ENCODE measurements at regions not wholly inside any gene's neighbourhood (a gene's known extent, or its start where the extent isn't known, plus 50 kb on each side); places are given as distances from the start of the nearest gene placed in this dataset.
"Not testable (repeated sequence)": the region's sequence is repeated elsewhere in the genome, so short reads cannot be mapped to it uniquely, and the experiment has no call there.

- DNase-seq (ENCODE audit: low spot score) = no peak
These were observed 1982.4 kb downstream of the EFNA5 start for GRCh38 chr5:105688227-105688792.

GRCh38 chr5:105687493-105687892, 1983.2 kb downstream of the EFNA5 start:
- DNase-seq (ENCODE audit: low spot score) = no peak

- no peak for DNase-seq (ENCODE audit: low spot score)
These were observed 1984.9 kb downstream of the EFNA5 start for GRCh38 chr5:105685884-105686283.

DNA sequence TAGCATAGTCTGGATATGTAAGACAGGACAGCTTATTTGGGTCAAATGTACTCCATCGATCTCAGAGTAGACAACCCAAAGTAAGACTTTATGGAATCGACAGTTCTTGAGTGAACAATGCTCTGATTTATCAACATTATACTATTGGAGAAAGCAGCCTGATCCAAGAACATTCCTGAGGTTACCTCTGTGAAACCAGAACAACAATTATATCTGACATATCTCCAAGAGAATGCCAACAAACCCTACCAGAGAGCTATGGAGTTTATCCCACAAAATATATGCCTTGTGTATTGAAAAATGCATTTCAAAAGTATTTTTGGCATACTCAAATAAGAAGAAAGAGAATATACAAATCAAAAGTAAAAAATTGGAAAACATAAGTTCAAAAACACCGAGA, 1985.9 kb downstream of the EFNA5 start:
- DNase-seq (ENCODE audit: low spot score) = no peak

- DNase-seq (ENCODE audit: low spot score) = no peak
These were observed 1989.8 kb downstream of the EFNA5 start for GRCh38 chr5:105680858-105681475.

GRCh38 chr5:105677291-105677690, 1993.4 kb downstream of the EFNA5 start:
- no peak for DNase-seq (ENCODE audit: low spot score)

DNA sequence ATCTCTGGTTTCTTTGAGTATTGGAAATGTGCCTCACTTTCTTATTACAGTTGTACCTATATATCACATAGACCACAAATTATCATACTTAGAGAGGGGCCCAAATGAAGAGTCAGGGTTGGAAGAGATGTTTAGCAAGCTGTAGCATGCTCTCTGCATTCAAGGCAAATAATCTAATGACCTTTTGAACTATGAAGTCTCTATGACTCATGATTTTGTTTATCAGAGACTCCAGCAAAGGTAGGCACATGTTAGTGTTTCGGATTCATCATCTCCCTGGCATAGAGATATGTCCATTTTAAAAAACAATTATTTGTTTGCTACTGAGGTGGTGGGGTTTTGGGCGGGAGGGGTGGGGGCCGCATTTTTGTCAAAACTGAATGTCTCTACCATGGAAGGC, 2000.1 kb downstream of the EFNA5 start:
- no peak for DNase-seq (ENCODE audit: low spot score)

DNA sequence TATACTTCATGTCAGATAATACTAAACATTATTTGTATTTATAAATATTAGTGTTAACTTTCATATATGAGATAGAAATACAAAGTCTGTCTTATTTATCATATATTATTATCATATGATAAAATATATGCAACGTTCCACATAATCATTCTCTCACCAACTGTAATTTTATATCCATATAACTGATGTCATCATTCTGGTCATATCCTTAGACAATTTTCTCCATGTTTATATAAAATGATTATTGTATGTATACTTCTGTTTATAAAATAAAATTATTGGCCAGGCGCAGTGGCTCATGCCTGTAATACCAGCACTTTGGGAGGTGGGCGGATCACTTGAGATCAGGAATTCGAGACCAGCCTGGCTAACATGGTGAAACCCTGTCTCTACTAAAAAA, 2007.1 kb downstream of the EFNA5 start:
- DNase-seq (ENCODE audit: low spot score) = no peak

GRCh38 chr5:105659396-105659795, 2011.3 kb downstream of the EFNA5 start:
- DNase-seq (ENCODE audit: low spot score) = no peak

GRCh38 chr5:105640328-105640727, 2030.4 kb downstream of the EFNA5 start:
- DNase-seq (ENCODE audit: low spot score) = no peak

GRCh38 chr5:105639511-105639910, 2031.2 kb downstream of the EFNA5 start:
- DNase-seq (ENCODE audit: low spot score) = no peak

- DNase-seq (ENCODE audit: low spot score) = no peak
These were observed 2031.7 kb downstream of the EFNA5 start for GRCh38 chr5:105639068-105639467.

DNA sequence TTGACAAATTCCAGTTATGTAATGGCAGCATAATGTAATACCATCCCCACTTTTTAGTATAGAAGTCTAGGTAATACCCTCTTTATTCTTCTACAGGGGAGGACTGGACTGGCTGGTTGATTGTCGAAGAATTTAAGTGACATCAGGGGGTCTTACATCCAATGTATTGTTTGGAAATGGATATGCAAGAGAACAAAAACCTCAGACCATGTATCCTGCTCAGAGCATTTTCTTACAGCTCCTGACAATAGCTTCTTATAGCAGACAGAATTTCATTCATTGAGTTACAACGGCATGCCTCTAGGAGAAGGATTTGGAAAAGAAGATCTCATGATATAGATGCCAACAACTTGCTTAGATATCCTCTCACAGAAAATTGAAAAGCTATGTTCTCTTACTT, 2032.3 kb downstream of the EFNA5 start:
- DNase-seq (ENCODE audit: low spot score) = no peak

DNA sequence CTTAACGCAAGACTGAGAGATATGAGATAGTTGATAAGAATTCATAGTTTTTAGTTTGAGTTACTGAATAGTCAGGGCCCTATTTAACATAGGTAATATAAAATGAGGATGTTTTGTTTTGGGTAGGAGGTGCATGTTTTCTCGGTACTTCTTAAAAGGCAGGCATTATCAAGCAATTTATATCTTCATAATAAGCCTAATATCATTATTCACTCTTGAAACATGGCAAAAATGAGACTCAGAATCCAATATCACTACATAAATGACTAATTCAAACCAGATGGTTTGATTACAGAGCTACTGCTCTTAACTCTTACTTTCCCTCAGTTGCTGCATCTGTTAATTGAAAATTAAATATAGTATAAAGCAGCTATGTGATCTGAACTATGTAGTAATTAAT, 2038.7 kb downstream of the EFNA5 start:
- no peak for DNase-seq (ENCODE audit: low spot score)

DNA sequence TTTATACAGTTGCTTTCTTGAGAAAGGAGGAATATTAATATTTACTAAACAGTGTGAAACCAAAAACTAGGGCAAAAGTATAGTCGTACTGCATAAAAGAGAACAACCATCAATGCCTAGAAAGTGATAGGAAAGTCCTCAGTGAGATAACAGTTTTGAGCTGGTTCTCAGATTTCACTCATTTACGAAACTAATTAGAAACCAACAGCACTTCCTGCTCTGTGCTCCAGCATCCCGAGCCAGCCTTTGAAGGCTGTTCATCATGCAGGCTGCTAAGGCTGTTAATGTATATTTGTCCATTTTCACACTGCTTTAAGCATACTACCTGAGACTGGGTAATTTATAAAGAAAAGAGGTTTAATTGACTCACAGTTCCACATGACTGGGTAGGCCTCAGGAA, 2039.9 kb downstream of the EFNA5 start:
- no peak for DNase-seq (ENCODE audit: low spot score)

- no peak for DNase-seq (ENCODE audit: low spot score)
These were observed 2051.0 kb downstream of the EFNA5 start for GRCh38 chr5:105619725-105620124.

GRCh38 chr5:105617436-105618215, 2053.1 kb downstream of the EFNA5 start:
- no peak for DNase-seq (ENCODE audit: low spot score)

GRCh38 chr5:105616599-105616998, 2054.0 kb upstream of the NUDT12 start:
- no peak for DNase-seq (ENCODE audit: low spot score)

DNA sequence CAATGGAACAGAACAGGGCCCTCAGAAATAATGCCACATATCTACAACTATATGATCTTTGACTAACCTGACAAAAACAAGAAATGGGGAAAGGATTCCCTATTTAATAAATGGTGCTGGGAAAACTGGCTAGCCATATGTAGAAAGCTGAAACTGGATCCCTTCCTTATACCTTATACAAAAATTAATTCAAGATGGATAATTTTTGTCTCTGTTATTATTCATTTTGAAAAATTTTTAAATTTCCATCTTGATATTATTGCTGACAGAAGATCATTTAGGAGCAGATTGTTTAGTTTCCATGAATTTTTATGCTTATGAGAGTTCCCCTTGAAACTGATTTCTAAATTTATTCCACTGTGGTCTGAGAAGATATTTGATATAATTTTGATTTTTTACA, 2039.8 kb upstream of the NUDT12 start:
- DNase-seq (ENCODE audit: low spot score) = not testable (repeated sequence)

DNA sequence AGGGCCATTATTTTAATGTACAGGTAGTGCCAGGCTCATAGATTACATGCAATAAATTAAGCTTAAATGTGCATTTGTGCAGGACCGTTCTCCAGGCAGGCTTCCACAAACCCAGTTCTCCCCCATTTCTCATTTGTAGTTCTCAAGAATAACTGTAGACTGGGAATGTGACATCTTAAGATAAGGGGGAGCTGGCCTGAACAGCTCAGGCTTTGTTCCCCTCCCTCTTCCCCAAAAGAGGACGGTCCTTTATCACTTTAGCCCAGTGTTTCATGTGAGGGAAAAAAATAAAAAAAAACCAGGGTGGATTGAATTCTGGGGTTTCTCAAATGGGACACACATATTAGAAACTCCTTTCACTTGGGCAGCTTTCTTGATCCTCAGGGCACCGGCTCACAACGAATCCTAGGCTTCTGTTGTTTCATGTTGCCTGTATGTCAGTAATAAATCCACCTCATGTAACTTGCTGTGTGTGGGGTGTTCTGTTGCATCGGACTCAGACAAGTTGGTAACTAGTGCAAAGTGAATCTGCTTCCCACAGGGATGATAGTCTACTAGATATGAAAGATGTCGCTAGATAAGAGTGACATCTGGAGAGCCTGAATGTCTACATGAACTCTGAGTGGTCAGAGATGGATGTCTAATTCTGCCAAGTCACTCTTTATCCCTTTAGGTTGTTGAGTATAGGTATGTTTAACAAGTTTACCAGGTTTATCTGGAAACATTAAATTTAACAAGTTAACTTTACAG, 2030.6 kb upstream of the NUDT12 start:
- DNase-seq (ENCODE audit: low spot score) = no peak

- no peak for DNase-seq (ENCODE audit: low spot score)
These were observed 2025.5 kb upstream of the NUDT12 start for GRCh38 chr5:105587963-105588662.
